GM12873 (cell line): ENCODE measurements at regions not wholly inside any gene's neighbourhood (a gene's known extent, or its start where the extent isn't known, plus 50 kb on each side); places are given as distances from the start of the nearest gene placed in this dataset.

Experiments used
- TF ChIP-seq, protein P1 (sequence below): IDR thresholded peaks from 2 replicates; pipeline ENCODE4 v1.5.1; 2012; ENCODE audit warnings: low read depth, mild to moderate bottlenecking, moderate library complexity, low read length, control low read depth; ENCODE audit not compliant: insufficient read depth; ENCODE audit errors: missing control alignments

GRCh38 chr2:39836638-39837037 is 57.6 kb upstream of the THUMPD2 start:
- TF ChIP-seq, protein P1, sequence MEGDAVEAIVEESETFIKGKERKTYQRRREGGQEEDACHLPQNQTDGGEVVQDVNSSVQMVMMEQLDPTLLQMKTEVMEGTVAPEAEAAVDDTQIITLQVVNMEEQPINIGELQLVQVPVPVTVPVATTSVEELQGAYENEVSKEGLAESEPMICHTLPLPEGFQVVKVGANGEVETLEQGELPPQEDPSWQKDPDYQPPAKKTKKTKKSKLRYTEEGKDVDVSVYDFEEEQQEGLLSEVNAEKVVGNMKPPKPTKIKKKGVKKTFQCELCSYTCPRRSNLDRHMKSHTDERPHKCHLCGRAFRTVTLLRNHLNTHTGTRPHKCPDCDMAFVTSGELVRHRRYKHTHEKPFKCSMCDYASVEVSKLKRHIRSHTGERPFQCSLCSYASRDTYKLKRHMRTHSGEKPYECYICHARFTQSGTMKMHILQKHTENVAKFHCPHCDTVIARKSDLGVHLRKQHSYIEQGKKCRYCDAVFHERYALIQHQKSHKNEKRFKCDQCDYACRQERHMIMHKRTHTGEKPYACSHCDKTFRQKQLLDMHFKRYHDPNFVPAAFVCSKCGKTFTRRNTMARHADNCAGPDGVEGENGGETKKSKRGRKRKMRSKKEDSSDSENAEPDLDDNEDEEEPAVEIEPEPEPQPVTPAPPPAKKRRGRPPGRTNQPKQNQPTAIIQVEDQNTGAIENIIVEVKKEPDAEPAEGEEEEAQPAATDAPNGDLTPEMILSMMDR: no peak

GRCh38 chr2:39834426-39834825 is 55.4 kb upstream of the THUMPD2 start:
- TF ChIP-seq, protein P1: no peak
